Hepatocyte (in vitro differentiated cells): ENCODE measurements at regions not wholly inside any gene's neighbourhood (a gene's known extent, or its start where the extent isn't known, plus 50 kb on each side); places are given as distances from the start of the nearest gene placed in this dataset.

Experiments used
- EZH2 ChIP-seq: fragments of 200-600 bp; sonication (generic); IDR thresholded peaks from 2 replicates; pipeline ENCODE4 v1.6.1; 2016; ENCODE audit warnings: antibody characterized with exemption, mild to moderate bottlenecking, borderline replicate concordance
- EZH2phosphoT487 ChIP-seq: fragments of 200-600 bp; sonication (generic); IDR thresholded peaks from one replicate; pipeline ENCODE4 v1.6.1; 2018; ENCODE audit warnings: antibody characterized with exemption, mild to moderate bottlenecking, low read depth, moderate library complexity; ENCODE audit not compliant: unreplicated experiment, severe bottlenecking
- TF ChIP-seq, protein P1 (sequence below): fragments of 200-600 bp; sonication (generic); IDR thresholded peaks from 2 replicates; pipeline ENCODE4 v1.5.1; 2016; ENCODE audit warnings: antibody characterized with exemption, mild to moderate bottlenecking; ENCODE audit not compliant: poor library complexity

GRCh38 chr4:77375866-77376607 is 219.0 kb downstream of the CCNG2 start:
- TF ChIP-seq, protein P1, sequence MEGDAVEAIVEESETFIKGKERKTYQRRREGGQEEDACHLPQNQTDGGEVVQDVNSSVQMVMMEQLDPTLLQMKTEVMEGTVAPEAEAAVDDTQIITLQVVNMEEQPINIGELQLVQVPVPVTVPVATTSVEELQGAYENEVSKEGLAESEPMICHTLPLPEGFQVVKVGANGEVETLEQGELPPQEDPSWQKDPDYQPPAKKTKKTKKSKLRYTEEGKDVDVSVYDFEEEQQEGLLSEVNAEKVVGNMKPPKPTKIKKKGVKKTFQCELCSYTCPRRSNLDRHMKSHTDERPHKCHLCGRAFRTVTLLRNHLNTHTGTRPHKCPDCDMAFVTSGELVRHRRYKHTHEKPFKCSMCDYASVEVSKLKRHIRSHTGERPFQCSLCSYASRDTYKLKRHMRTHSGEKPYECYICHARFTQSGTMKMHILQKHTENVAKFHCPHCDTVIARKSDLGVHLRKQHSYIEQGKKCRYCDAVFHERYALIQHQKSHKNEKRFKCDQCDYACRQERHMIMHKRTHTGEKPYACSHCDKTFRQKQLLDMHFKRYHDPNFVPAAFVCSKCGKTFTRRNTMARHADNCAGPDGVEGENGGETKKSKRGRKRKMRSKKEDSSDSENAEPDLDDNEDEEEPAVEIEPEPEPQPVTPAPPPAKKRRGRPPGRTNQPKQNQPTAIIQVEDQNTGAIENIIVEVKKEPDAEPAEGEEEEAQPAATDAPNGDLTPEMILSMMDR: no peak
- no peak for TF ChIP-seq EZH2phosphoT487
- no peak for TF ChIP-seq EZH2
